Neural cell (in vitro differentiated cells): ENCODE measurements at regions not wholly inside any gene's neighbourhood (a gene's known extent, or its start where the extent isn't known, plus 50 kb on each side); places are given as distances from the start of the nearest gene placed in this dataset.
A peak's percentile ranks its signal among the peaks of the same experiment; 100 is the strongest.

Source experiments
- H2AFZ ChIP-seq: fragments of 200-600, 300-800 bp; sonication (generic), shearing (Covaris generic); 2 replicates; pipeline ENCODE4 v1.6.0; 2014; ENCODE audit warnings: low read depth, mild to moderate bottlenecking, antibody characterized with exemption, low read length, moderate library complexity
- H3F3A ChIP-seq: fragments of 200-600 bp; shearing (Covaris generic); 2 replicates; pipeline ENCODE4 v1.6.1; 2016; ENCODE audit warnings: mild to moderate bottlenecking, moderate library complexity, mixed read lengths, antibody characterized with exemption, low read length; ENCODE audit not compliant: insufficient read depth, poor library complexity, severe bottlenecking
- H3K27ac ChIP-seq: fragments of 200-600, 300-800 bp; sonication (generic), shearing (Covaris generic); 2 replicates; pipeline ENCODE4 v1.5.1; 2014; ENCODE audit warnings: mild to moderate bottlenecking, low read length, moderate library complexity
- H3K27me3 ChIP-seq: fragments of 300-800, 200-600 bp; sonication (generic), shearing (Covaris generic); 2 replicates; pipeline ENCODE4 v1.6.0; 2014; ENCODE audit warnings: mild to moderate bottlenecking, low read depth, low read length, moderate library complexity; ENCODE audit not compliant: insufficient read depth
- H3K36me3 ChIP-seq: fragments of 300-800, 200-600 bp; sonication (generic), shearing (Covaris generic); 2 replicates; pipeline ENCODE4 v1.5.1; 2014; ENCODE audit warnings: mild to moderate bottlenecking, antibody characterized with exemption, low read length, moderate library complexity; ENCODE audit not compliant: insufficient read depth
- H3K4me2 ChIP-seq: fragments of 300-800, 200-600 bp; sonication (generic), shearing (Covaris generic); 2 replicates; pipeline ENCODE4 v1.6.0; 2014; ENCODE audit warnings: mild to moderate bottlenecking, low read length
- H3K4me3 ChIP-seq: fragments of 300-800, 200-600 bp; sonication (generic), shearing (Covaris generic); 2 replicates; pipeline ENCODE4 v1.5.1; 2014; ENCODE audit warnings: mild to moderate bottlenecking, low read length, moderate library complexity
- H3K79me2 ChIP-seq: fragments of 200-600 bp; shearing (Covaris generic); replicated peaks from 2 replicates; pipeline ENCODE4 v1.6.0; 2014; ENCODE audit warnings: mild to moderate bottlenecking, low read length, moderate library complexity; ENCODE audit not compliant: insufficient read depth
- H3K9ac ChIP-seq: fragments of 300-800, 200-600 bp; sonication (generic), shearing (Covaris generic); 2 replicates; pipeline ENCODE4 v1.6.1; 2016; ENCODE audit warnings: mild to moderate bottlenecking, low read length, mixed read lengths
- H3K9me2 ChIP-seq: fragments of 200-600 bp; shearing (Covaris generic); 2 replicates; pipeline ENCODE4 v1.6.1; 2016; ENCODE audit warnings: mild to moderate bottlenecking, low read length, mixed read lengths; ENCODE audit not compliant: insufficient read depth
- H3K9me3 ChIP-seq: fragments of 200-600, 300-800 bp; sonication (generic), shearing (Covaris generic); 2 replicates; pipeline ENCODE4 v1.6.1; 2016; ENCODE audit warnings: mild to moderate bottlenecking, mixed run types, low read length, moderate library complexity, mixed read lengths
- H4K20me1 ChIP-seq: fragments of 200-600 bp; shearing (Covaris generic); 2 replicates; pipeline ENCODE4 v1.6.1; 2016; ENCODE audit warnings: mild to moderate bottlenecking, mixed run types; ENCODE audit not compliant: insufficient read depth
- CTCF ChIP-seq: fragments of 450-650 bp; IDR thresholded peaks from 2 replicates; pipeline ENCODE4 v1.5.1; 2014; ENCODE audit warnings: antibody characterized with exemption, mild to moderate bottlenecking, moderate library complexity; ENCODE audit not compliant: poor library complexity, severe bottlenecking
- EP300 ChIP-seq: fragments of 450-650 bp; conservative IDR thresholded peaks from 2 replicates; pipeline ENCODE4 v1.6.1; 2014; ENCODE audit warnings: antibody characterized with exemption, mild to moderate bottlenecking, moderate library complexity; ENCODE audit not compliant: poor library complexity, severe bottlenecking
- EZH2 ChIP-seq: fragments of 200-600, 300-800 bp; shearing (Covaris generic), sonication (generic); IDR thresholded peaks from 2 replicates; pipeline ENCODE4 v1.6.1; 2014; ENCODE audit warnings: antibody characterized with exemption, low read length, borderline replicate concordance, mild to moderate bottlenecking; ENCODE audit not compliant: insufficient read depth, poor library complexity, severe bottlenecking
- MXI1 ChIP-seq: fragments of 450-650 bp; conservative IDR thresholded peaks from 2 replicates; pipeline ENCODE4 v1.6.1; 2014; ENCODE audit warnings: antibody characterized with exemption, mild to moderate bottlenecking; ENCODE audit not compliant: poor library complexity, severe bottlenecking
- POLR2AphosphoS5 ChIP-seq: IDR thresholded peaks from 2 replicates; pipeline ENCODE4 v1.6.1; 2012
- RAD21 ChIP-seq: fragments of 450-650 bp; conservative IDR thresholded peaks from 2 replicates; pipeline ENCODE4 v1.6.1; 2014; ENCODE audit warnings: antibody characterized with exemption, mild to moderate bottlenecking, moderate library complexity
- REST ChIP-seq: IDR thresholded peaks from 2 replicates; pipeline ENCODE4 v1.6.1; 2012; ENCODE audit warnings: borderline replicate concordance
- SMC3 ChIP-seq: fragments of 450-650 bp; conservative IDR thresholded peaks from 2 replicates; pipeline ENCODE4 v1.6.1; 2014; ENCODE audit warnings: antibody characterized with exemption, mild to moderate bottlenecking, moderate library complexity; ENCODE audit not compliant: poor library complexity
- TAF1 ChIP-seq: IDR thresholded peaks from 2 replicates; pipeline ENCODE4 v1.6.1; 2012; ENCODE audit warnings: low read depth

DNA sequence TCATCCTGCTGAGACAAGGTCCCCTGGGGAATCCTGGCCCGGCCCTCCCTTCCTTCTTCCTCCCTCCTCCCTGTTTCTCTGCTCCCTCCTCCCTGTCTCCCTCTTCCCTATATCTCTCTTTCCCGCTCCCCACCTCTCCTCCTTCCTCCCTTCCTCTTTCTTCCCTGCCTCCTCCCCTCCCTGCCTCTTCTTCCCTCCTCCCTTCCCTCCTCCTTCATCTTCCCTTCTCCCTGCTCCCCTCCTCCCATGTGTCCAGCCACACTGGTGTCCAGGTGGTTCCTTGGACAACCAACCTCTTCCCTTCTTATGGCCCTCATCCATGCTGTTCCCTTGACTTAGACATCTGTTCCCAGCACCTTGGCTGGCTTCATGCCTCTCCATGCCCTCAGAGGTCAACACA lies 258.1 kb downstream of the MN1 start:
- Histone ChIP-seq H3K4me2 (no peak overlapping the region), H3K27ac (no peak overlapping the region), H3K9me2 (no peaks in the 10 kb centered on the region), H3F3A (no peaks in the 10 kb centered on the region), H3K9ac (no peak overlapping the region), H2AFZ (no peak overlapping the region), H3K79me2 (no peaks in the 10 kb centered on the region), H3K36me3 (no peaks in the 10 kb centered on the region), H3K9me3 (no peaks in the 10 kb centered on the region), H3K27me3 (no peaks in the 10 kb centered on the region), H4K20me1 (no peaks in the 10 kb centered on the region), H3K4me3 (no peak overlapping the region)
- TF ChIP-seq POLR2AphosphoS5 (no peak), MXI1 (no peak)

- peak overlapping the region; percentile 67 for H3K27ac ChIP-seq
- H3K9me3 ChIP-seq, result no peaks in the 10 kb centered on the region
- H3F3A ChIP-seq, result no peaks in the 10 kb centered on the region
- H3K4me2 ChIP-seq, result no peak overlapping the region
- H4K20me1 ChIP-seq, result no peaks in the 10 kb centered on the region
- H3K36me3 ChIP-seq, result no peaks in the 10 kb centered on the region
- H3K27me3 ChIP-seq, result no peaks in the 10 kb centered on the region
- H3K9ac ChIP-seq, result peak overlapping the region; percentile 52
- no peaks in the 10 kb centered on the region for H3K79me2 ChIP-seq
- H2AFZ ChIP-seq, result no peak overlapping the region
- peak; percentile 38 for TF ChIP-seq EP300
- peak; percentile 64 for TF ChIP-seq POLR2AphosphoS5
- no peak for TF ChIP-seq TAF1
- TF ChIP-seq CTCF, result no peak
- no peak for TF ChIP-seq MXI1
- peak; percentile 48 for TF ChIP-seq RAD21
- no peak for TF ChIP-seq REST
- TF ChIP-seq EZH2, result no peak
- peak; percentile 36 for TF ChIP-seq SMC3
- H3K9me2 ChIP-seq, result no peaks in the 10 kb centered on the region
- H3K4me3 ChIP-seq, result peak overlapping the region; percentile 37
These were observed 256.5 kb downstream of the MN1 start for GRCh38 chr22:27545085-27545484.
